GM03348 (cell line): ENCODE measurements at regions not wholly inside any gene's neighbourhood (a gene's known extent, or its start where the extent isn't known, plus 50 kb on each side); places are given as distances from the start of the nearest gene placed in this dataset.

Source experiments
- DNase-seq: peaks from one replicate; pipeline ENCODE4 v3.0.0; 2012; ENCODE audit warnings: low spot score

DNA sequence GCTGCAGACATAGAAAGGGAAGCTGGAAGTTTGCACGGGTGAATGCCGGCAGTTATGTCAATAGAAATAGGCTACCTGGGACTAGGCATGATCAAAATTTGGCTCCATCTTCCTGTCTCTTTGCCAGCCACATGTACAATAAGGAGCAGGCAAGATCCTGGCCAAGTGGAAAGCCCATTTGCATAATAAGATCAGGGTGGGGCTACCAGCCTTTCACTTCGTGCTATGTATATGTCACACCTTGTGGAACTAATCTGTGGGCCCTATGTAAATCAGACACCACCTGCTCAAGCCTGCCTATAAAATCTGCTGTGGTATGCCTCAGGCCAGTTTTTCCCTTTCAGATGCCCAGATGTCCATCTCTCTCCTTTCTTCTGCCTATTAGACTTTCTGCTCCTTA is 79.3 kb upstream of the DRD2 start:
- DNase-seq: no peak

GRCh38 chr11:113553915-113554314 is 78.7 kb upstream of the DRD2 start:
- DNase-seq: no peak

DNA sequence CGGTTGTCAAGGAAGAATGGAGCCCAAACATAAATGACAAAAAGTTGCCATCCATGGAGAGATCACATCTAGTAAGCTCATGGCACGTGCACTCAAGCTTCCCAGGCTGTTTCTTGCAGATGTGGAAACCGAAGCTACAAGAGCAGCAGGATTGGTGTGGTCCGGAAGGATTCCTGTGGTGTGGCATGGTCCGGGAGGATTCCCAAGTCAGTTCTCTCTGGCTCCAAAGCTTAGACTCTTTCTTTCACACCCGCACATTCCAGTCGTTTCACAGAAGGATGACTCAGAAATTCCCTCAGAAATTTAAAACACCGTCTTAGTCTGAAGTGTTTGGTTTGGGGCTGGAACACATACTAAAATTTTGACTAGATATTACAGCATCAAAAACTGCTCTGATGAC is 78.0 kb upstream of the DRD2 start:
- DNase-seq: peak; percentile 91

GRCh38 chr11:113552271-113552670 is 77.1 kb upstream of the DRD2 start:
- no peak for DNase-seq

- DNase-seq: no peak
Measured at GRCh38 chr11:113551645-113552044, 76.4 kb upstream of the DRD2 start.

DNA sequence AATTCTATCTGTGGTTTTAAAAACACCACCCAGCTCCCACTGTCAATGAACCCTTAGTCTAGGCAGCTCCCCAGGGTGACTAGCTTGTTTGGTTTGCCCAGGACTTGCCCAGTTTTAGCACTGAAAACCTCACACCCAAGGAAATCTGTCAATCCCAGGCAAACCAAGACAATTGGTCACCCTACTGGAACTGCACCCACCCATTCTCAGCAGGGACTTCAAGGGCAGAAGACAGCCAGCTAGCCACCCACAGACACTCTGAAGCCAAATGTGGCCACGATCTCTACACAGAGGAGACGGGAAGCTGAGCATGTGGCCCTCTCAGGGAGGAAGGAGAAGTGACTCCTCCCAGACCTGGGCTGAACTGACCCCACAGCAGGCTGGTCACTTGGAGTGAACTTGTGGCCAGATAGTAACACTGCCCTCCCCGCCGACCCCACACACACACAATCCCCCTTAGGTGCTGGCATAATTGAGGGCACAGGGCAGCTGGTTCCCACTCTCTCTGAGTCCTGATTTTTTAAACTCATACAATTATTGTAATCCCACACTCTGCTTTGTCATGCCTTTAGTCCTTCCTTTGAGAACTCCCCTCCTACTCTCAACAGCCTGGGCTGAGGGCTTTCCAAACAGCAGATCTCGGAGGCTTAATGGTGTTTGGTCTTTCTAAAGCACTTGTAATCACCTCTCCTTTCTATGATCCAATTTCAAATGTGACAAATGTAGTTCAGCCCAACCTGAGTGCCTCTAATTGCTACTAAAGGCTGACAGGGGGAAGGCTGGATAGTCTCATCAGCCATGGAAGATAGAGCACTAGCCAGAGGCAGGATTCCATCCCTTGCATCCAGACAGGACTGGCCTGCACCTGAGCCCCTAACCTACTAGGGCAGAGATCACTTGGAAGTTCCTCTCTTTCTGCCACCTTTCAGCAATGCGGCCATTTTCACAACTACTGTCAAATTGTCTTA is 74.7 kb upstream of the DRD2 start:
- peak; percentile 17 for DNase-seq

DNA sequence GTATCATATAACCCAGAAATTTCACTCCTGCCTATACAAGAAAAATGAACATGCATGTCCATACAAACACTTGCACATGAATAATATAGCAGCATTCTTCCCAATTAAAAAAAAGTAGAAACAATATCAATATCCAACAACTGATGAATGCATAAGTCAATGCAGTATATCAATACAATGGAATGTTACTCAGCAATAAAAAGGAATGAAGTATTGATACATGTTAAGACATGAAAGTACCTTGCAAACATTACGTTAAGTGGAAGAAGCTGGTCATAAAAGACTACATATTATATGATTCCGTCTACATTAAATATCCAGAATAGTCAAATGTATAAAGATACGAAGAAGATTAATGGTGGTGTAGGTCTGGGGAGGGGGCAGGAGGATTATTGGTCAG is 73.9 kb upstream of the DRD2 start:
- no peak for DNase-seq

GRCh38 chr11:113547739-113548138 is 72.5 kb upstream of the DRD2 start:
- no peak for DNase-seq

- peak; percentile 15 for DNase-seq
Measured at GRCh38 chr11:113546757-113547507, 71.7 kb upstream of the DRD2 start.

DNA sequence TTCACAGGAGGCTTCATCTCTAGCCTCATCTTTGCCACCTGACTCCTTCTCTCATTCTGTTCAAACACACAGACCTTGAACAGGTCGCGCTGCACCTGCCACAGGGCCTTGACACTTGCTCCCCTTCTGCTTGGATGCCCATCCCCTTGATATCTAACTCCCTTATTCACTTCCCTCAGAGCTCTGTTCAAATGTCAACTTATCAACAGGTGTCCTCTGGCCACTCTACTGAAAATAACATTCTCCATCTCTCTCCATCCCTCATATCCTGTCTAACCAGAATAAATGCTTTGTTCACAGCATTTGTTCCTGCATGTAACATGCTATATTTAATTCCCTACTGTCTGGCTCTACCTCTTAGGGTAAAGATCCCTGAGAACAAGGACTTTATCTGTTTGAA is 67.2 kb upstream of the DRD2 start:
- no peak for DNase-seq

DNA sequence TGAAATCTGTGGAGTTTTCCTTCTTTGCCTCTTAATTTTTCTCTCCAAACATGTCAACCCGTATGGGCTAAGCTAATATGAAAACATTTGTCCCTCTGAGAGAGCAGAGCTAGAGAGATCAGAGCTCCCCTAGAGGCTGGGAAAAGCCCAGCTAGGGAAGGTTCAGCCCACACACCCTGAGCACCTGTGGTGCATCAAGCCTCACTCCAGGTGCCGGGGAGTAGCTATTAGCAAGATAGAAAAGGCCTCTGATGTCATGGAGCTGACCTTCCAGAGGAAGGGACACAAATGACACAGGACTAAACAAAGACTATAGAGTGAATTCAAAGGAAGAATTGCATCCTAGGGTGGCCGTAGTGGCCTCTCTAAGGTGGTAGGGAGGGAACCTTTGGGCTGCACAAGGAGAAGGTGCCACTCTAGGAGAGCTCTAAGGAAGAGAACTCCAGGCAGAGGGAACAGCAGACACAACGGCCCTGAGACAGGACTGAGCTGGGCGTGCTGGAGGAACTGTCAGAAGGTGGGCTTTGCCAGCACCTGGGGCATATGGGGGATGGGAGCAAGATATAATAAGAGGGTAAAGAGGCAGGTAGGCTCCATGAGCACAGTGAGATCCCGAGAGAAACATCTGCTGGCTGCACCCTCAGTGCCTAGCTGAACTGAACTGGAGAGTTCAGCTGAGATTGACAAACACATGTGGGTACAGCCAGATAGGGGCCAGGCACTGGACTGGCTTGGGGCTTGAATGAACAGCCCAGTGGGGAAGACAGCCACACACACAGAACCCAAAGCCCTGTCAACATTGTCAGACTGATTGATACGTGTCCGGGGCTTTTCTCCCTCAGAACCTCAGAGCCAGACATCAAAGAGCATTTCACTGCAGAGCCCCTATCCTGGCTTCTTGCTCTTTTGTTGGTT is 65.5 kb upstream of the DRD2 start:
- DNase-seq: no peak

DNA sequence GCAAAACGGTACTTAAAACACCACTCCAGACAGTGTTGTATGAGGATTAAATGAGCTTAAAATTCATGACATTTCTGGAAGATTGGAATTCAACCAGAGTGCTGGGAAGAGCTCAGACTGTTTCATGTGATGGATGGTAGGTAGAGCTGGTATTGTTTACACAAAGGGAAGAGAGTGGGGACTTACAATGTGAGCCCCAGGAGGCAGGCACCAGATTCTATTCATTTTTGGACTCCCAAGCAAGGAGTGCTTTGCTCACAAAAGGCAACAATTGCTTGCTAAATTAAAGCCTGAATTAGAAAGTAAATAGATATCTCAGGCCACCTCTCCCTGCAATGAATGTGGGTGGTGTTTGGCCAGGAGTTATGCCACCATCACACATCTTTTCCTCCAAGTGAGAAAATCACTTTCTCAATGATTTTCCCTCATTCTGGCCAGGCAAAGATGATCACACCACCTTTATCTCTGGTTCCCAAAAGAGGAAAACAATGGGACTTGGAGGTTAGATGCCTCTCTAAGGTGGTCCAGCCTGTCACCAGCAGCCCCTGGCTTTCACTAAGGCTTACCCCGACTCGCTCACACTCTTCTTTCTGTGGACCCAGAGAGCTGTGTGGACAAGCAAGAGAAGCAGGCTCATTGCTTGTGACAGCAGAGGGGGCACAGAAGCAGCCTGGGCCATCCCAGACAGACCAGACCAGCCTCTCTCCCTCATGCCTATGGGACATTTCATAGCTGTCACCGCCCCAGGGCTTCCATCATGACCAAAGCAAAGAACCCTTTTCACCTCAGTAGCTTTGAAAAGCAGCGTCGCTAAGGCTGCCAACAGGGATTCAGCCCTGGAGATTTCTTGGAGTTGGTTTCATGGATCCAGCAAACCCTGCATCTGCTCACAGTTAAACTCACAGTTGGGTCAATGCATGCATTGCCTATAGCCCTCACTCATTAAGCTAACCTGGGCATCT is 63.5 kb upstream of the DRD2 start:
- DNase-seq: no peak

DNA sequence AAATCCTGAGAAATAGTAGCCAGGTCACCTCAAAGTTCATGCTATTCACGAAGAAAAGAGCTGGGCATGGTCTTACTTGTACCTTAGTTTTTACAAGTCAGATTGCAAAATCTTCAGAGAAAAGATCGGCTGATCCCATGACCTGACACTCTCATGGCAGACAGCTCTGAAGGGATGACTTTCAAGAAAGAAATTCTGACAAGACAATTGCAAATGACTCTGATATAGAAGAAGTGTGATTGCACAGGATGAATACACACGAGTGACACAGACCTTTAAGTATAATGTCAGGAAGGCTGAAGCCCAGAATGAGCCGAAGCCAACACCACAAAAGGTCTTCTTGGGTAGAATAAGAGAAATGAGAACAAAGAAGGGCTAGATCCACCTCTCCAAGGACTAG is 59.4 kb upstream of the DRD2 start:
- DNase-seq: no peak

DNA sequence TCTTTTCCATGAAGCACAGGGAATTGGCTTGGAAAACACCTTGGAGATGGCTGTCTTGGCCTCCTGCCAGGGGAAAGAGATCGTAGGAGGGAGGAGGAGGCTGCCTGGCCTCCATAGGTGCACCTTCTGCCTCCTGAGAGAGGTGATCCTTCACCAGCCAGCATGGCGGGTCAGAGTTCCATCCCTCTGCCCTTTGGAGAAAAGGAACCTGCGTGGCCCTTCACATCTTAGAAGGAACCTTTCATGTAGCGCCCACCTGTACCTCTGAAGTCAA is 58.2 kb upstream of the DRD2 start:
- no peak for DNase-seq

DNA sequence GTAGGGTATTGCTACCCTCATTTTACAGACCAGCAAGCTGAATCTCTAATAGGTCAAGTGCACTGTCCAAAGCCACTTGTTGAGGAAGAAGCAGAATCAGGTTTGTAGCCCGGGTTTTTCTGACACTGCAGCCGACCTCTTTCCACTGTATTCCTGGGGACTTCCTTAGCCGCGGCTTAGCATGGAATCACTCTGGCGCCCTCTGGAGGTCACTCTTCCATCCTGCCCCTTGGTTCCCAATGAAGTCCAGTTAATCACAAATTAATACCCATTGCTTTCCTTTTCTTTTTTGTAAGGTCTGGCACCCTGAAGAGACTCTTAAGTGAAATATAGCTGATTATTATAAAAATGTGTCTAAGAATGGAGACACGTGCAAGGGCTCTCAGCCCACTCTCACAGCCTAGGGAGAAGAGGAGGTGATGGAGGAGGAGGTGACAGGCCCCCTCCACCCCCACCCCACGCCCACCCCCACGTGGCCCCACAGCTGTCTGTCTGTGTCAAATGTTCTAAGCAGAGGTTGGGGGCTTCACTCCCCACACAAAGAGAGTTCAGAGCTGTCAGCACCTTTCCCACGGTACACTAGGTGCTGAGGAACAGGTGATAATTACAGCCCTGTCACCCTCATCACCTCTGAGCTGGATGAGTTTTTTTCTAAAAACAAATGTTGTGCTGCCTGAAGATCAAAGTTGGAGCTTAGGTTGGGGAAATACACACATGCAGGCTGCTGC is 57.7 kb upstream of the DRD2 start:
- peak; percentile 84 for DNase-seq

GRCh38 chr11:113531575-113532451 is 56.6 kb upstream of the DRD2 start:
- DNase-seq: peak; percentile 18

DNA sequence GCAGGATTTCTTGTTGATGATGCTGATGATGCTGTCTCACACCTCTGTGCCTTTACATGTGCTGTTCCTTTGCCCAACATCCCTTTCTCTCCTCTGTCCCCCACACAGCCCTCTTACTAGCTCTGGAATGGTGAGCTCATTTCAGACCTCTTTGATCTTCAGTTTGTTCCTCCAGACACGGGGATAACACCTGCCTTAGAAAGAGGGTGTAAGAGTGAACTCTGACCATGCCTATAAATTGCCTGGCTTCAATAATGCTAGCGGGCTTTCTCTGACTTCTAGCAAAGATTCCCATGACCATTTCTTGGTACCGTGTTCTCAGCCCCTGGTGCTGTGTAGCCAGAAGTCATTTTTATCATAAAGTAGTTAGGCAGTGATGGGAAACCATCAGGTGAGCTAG is 55.9 kb upstream of the DRD2 start:
- DNase-seq: no peak

- DNase-seq: no peak
Measured at GRCh38 chr11:113529606-113530005, 54.4 kb upstream of the DRD2 start.

GRCh38 chr11:113528982-113529381 is 53.8 kb upstream of the DRD2 start:
- DNase-seq: peak; percentile 11

- DNase-seq: no peak
Measured at GRCh38 chr11:113526521-113526920, 51.3 kb upstream of the DRD2 start.
